PC-3 (cell line): ENCODE measurements at regions not wholly inside any gene's neighbourhood (a gene's known extent, or its start where the extent isn't known, plus 50 kb on each side); places are given as distances from the start of the nearest gene placed in this dataset.
A peak's percentile ranks its signal among the peaks of the same experiment; 100 is the strongest.

ENCODE experiments used
- ATAC-seq: fragments of 200-7000 bp; cut with Tn5 transposase; 2 replicates; pipeline ENCODE4 v1.9.1; 2020; ENCODE audit warnings: mild to moderate bottlenecking, moderate library complexity
- BruUV-seq: library from RNA; stranded (reverse); fragments of 400-500 nt; replicated peaks from 2 replicates; lab custom pipeline; 2021; lab: Mats Ljungman, UMichigan
- CTCF ChIA-PET: fragments of 300-600 bp; sonication (Branson Sonifier 250); formaldehyde crosslinking; loops from one replicate; lab custom pipeline; 2022; ENCODE audit warnings: antibody characterized with exemption; lab: Charles Lee
- POLR2A ChIA-PET: fragments of 300-600 bp; sonication (Branson Sonifier 250); formaldehyde crosslinking; loops from one replicate; lab custom pipeline; 2022; ENCODE audit warnings: antibody characterized with exemption; ENCODE audit not compliant: unreplicated experiment; lab: Charles Lee
- DNase-seq: peaks from one replicate; pipeline ENCODE4 v3.0.0-alpha.2; 2015
- H2AFZ ChIP-seq: fragments of 300-600 bp; sonication (generic); 2 replicates; pipeline ENCODE4 v1.6.0; 2016; ENCODE audit warnings: antibody characterized with exemption, low read length
- H3F3A ChIP-seq: fragments of 300-600 bp; sonication (generic); one replicate; pipeline ENCODE4 v1.6.0; 2017; ENCODE audit warnings: antibody characterized with exemption, low read length, control low read depth, mild to moderate bottlenecking; ENCODE audit not compliant: unreplicated experiment
- H3K27ac ChIP-seq: fragments of 300-600 bp; sonication (generic); 2 replicates; pipeline ENCODE4 v1.5.1; 2016; ENCODE audit warnings: mild to moderate bottlenecking, low read length
- H3K27me3 ChIP-seq: fragments of 300-600 bp; sonication (generic); 2 replicates; pipeline ENCODE4 v1.6.1; 2016; ENCODE audit warnings: low read length, mixed read lengths
- H3K36me3 ChIP-seq: fragments of 300-600 bp; sonication (generic); 2 replicates; pipeline ENCODE4 v1.6.1; 2016; ENCODE audit warnings: low read depth, mixed run types, low read length, mixed read lengths
- H3K4me1 ChIP-seq: fragments of 300-600 bp; sonication (generic); 2 replicates; pipeline ENCODE4 v1.5.1; 2016; ENCODE audit warnings: low read length; ENCODE audit not compliant: insufficient read depth
- H3K4me2 ChIP-seq: fragments of 300-600 bp; sonication (generic); 2 replicates; pipeline ENCODE4 v1.6.0; 2016; ENCODE audit warnings: low read length
- H3K4me3 ChIP-seq: fragments of 300-600 bp; sonication (generic); 2 replicates; pipeline ENCODE4 v1.5.1; 2016; ENCODE audit warnings: mild to moderate bottlenecking, low read length, mixed read lengths
- H3K79me2 ChIP-seq: fragments of 300-600 bp; sonication (generic); 2 replicates; pipeline ENCODE4 v1.6.1; 2017; ENCODE audit warnings: low read length, mixed read lengths
- H3K9ac ChIP-seq: fragments of 300-600 bp; sonication (generic); 2 replicates; pipeline ENCODE4 v1.6.0; 2016; ENCODE audit warnings: mild to moderate bottlenecking, low read length
- H3K9me2 ChIP-seq: fragments of 300-600 bp; sonication (generic); replicated peaks from 2 replicates; pipeline ENCODE4 v1.6.1; 2016; ENCODE audit warnings: mixed run types, low read length, mixed read lengths
- H3K9me3 ChIP-seq: fragments of 300-600 bp; sonication (generic); 2 replicates; pipeline ENCODE4 v1.6.1; 2016; ENCODE audit warnings: low read length, mixed read lengths
- H4K20me1 ChIP-seq: fragments of 300-600 bp; sonication (generic); 2 replicates; pipeline ENCODE4 v1.6.1; 2016; ENCODE audit warnings: low read length, mixed read lengths
- CTCF ChIP-seq: fragments of 300-600 bp; sonication (generic); conservative IDR thresholded peaks from 2 replicates; pipeline ENCODE4 v1.5.1; 2017; ENCODE audit warnings: antibody characterized with exemption, low read depth, mild to moderate bottlenecking, low read length
- EZH2 ChIP-seq: fragments of 300-600 bp; sonication (generic); IDR thresholded peaks from one replicate; pipeline ENCODE4 v1.6.1; 2017; ENCODE audit warnings: antibody characterized with exemption, mild to moderate bottlenecking, low read length; ENCODE audit not compliant: unreplicated experiment
- EZH2phosphoT487 ChIP-seq: fragments of 300-600 bp; sonication (generic); IDR thresholded peaks from 2 replicates; pipeline ENCODE4 v1.6.1; 2018; ENCODE audit warnings: mild to moderate bottlenecking, antibody characterized with exemption, low read length, borderline replicate concordance
- intact Hi-C: fragments of 100-400 bp; cut with micrococcal nuclease; formaldehyde crosslinking; loops from 2 replicates; pipeline ENCODE4 v1.9.0; 2023

GRCh38 chr4:67198727-67199126 lies 346.6 kb downstream of the CENPC start:
- Histone ChIP-seq H4K20me1 (no peaks in the 10 kb centered on the region), H3K4me2 (no peak overlapping the region), H2AFZ (no peak overlapping the region), H3K4me1 (no peaks in the 10 kb centered on the region), H3K9me2 (no peaks in the 10 kb centered on the region), H3K9ac (no peak overlapping the region), H3F3A (no peaks in the 10 kb centered on the region), H3K27me3 (no peaks in the 10 kb centered on the region), H3K4me3 (no peak overlapping the region), H3K27ac (no peak overlapping the region), H3K79me2 (no peaks in the 10 kb centered on the region), H3K9me3 (no peaks in the 10 kb centered on the region), H3K36me3 (no peaks in the 10 kb centered on the region)
- ChIA-PET POLR2A (no interaction called here), CTCF (no interaction called here)
- TF ChIP-seq CTCF (peak; percentile 79), EZH2phosphoT487 (no peak)
- ATAC-seq (peak; percentile 93), DNase-seq (peak; percentile 77)
- intact Hi-C loops = loop anchor here (5.0 kb wide), 1 partner anchor 129 kb away; no protein-coding TSS in a partner anchor
- BruUV-seq = no TSS peak

- Histone ChIP-seq H3K27ac (no peak overlapping the region), H4K20me1 (no peaks in the 10 kb centered on the region), H3K79me2 (no peaks in the 10 kb centered on the region), H2AFZ (no peak overlapping the region), H3K9me2 (no peaks in the 10 kb centered on the region), H3K4me3 (no peak overlapping the region), H3K4me1 (no peaks in the 10 kb centered on the region), H3K9me3 (no peaks in the 10 kb centered on the region), H3K27me3 (no peaks in the 10 kb centered on the region), H3K9ac (no peak overlapping the region), H3K4me2 (no peak overlapping the region), H3K36me3 (no peaks in the 10 kb centered on the region), H3F3A (no peaks in the 10 kb centered on the region)
- BruUV-seq = no TSS peak
- ATAC-seq = no peak
- TF ChIP-seq EZH2phosphoT487 = no peak
- TF ChIP-seq EZH2 = no peak
- TF ChIP-seq CTCF = no peak
- POLR2A ChIA-PET = no interaction called here
- intact Hi-C loops = no loop called here
- CTCF ChIA-PET = no interaction called here
- no peak for DNase-seq
Observed at GRCh38 chr4:67167849-67168248, 377.5 kb downstream of the CENPC start.

- intact Hi-C loops = no loop called here
- ATAC-seq = no peak
- H3K36me3 ChIP-seq = no peaks in the 10 kb centered on the region
Observed at GRCh38 chr4:67162690-67163089, 382.6 kb downstream of the CENPC start.

More at GRCh38 chr4:67162690-67163089, 382.6 kb downstream of the CENPC start:
- no peak for DNase-seq
- no peaks in the 10 kb centered on the region for H3F3A ChIP-seq
- H4K20me1 ChIP-seq = no peaks in the 10 kb centered on the region
- H3K9me3 ChIP-seq = no peaks in the 10 kb centered on the region
- H3K4me1 ChIP-seq = no peaks in the 10 kb centered on the region
- no TSS peak for BruUV-seq
- H3K9me2 ChIP-seq = no peaks in the 10 kb centered on the region
- ChIA-PET POLR2A (no interaction called here), CTCF (no interaction called here)
- no peak overlapping the region for H3K4me3 ChIP-seq
- H3K27me3 ChIP-seq = 0 out of 2 replicates have a peak, but pooled peaks cover 4% of the 10 kb centered on the region
- H2AFZ ChIP-seq = no peak overlapping the region
- no peak overlapping the region for H3K4me2 ChIP-seq
- H3K79me2 ChIP-seq = no peaks in the 10 kb centered on the region
- TF ChIP-seq EZH2 = no peak
- no peak for TF ChIP-seq EZH2phosphoT487
- TF ChIP-seq CTCF = no peak
- no peak overlapping the region for H3K9ac ChIP-seq
- no peak overlapping the region for H3K27ac ChIP-seq
